ENCODE measurements at regions not wholly inside any gene's neighbourhood (a gene's known extent, or its start where the extent isn't known, plus 50 kb on each side); places are given as distances from the start of the nearest gene placed in this dataset.

DNA sequence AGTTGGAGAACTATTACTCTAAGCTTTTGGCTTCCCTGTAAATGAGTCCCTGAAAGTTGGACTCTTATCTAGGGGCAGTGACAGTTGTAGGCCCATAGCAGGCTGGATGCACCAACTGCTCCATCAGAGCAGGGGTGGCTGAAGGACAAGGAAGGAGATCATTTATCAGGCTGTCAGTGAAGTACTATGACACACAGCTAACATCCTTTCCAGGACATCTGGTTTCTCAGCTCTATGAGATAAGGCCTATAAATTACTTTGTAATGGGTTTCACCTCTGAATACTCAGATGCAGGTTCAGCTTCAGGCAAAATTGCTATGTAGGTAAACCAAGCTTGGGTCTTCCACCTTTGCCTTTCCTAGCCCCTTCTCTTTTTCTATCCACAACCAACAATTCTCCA lies 468.5 kb downstream of the KIF16B start (continued):
- TF ChIP-seq, protein P1, sequence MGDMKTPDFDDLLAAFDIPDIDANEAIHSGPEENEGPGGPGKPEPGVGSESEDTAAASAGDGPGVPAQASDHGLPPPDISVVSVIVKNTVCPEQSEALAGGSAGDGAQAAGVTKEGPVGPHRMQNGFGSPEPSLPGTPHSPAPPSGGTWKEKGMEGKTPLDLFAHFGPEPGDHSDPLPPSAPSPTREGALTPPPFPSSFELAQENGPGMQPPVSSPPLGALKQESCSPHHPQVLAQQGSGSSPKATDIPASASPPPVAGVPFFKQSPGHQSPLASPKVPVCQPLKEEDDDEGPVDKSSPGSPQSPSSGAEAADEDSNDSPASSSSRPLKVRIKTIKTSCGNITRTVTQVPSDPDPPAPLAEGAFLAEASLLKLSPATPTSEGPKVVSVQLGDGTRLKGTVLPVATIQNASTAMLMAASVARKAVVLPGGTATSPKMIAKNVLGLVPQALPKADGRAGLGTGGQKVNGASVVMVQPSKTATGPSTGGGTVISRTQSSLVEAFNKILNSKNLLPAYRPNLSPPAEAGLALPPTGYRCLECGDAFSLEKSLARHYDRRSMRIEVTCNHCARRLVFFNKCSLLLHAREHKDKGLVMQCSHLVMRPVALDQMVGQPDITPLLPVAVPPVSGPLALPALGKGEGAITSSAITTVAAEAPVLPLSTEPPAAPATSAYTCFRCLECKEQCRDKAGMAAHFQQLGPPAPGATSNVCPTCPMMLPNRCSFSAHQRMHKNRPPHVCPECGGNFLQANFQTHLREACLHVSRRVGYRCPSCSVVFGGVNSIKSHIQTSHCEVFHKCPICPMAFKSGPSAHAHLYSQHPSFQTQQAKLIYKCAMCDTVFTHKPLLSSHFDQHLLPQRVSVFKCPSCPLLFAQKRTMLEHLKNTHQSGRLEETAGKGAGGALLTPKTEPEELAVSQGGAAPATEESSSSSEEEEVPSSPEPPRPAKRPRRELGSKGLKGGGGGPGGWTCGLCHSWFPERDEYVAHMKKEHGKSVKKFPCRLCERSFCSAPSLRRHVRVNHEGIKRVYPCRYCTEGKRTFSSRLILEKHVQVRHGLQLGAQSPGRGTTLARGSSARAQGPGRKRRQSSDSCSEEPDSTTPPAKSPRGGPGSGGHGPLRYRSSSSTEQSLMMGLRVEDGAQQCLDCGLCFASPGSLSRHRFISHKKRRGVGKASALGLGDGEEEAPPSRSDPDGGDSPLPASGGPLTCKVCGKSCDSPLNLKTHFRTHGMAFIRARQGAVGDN (IDR thresholded peaks at IDR 0.05), result no peak
